HepG2 (cell line): ENCODE measurements at regions not wholly inside any gene's neighbourhood (a gene's known extent, or its start where the extent isn't known, plus 50 kb on each side); places are given as distances from the start of the nearest gene placed in this dataset.
A peak's percentile ranks its signal among the peaks of the same experiment; 100 is the strongest.

Experiments used
- ATAC-seq: fragments of 200-7000 bp; cut with Tn5 transposase; 3 replicates; pipeline ENCODE4 v1.9.1; 2020; ENCODE audit warnings: mild to moderate bottlenecking, moderate library complexity
- BruUV-seq: library from RNA; stranded (reverse); fragments of 400-500 nt; replicated peaks from 2 replicates; lab custom pipeline; 2021; lab: Mats Ljungman, UMichigan
- CTCF ChIA-PET: fragments of 300-600 bp; formaldehyde crosslinking; extraction: SDS; loops from one replicate; lab custom pipeline; 2021; ENCODE audit warnings: low total read pairs, inconsistent platforms, low intra/inter-chr PET ratio; lab: Yijun Ruan, JAX
- POLR2A ChIA-PET: fragments of 350-600 bp; sonication (Branson Sonifier 250); formaldehyde crosslinking; loops from one replicate; lab custom pipeline; 2020; ENCODE audit warnings: antibody characterized with exemption, inconsistent platforms; lab: Yijun Ruan, JAX
- DNase-seq: peaks from one replicate; pipeline ENCODE4 v3.0.0-alpha.2; 2015; ENCODE audit warnings: low spot score
- FAIRE-seq: peaks from 3 replicates; lab custom pipeline; 2011; peaks lifted over from hg19 to GRCh38; lab: Jason Lieb, UNC
- H2AFZ ChIP-seq: one replicate; pipeline ENCODE4 v1.6.1; 2011; ENCODE audit warnings: low read length, inconsistent platforms
- H3K27ac ChIP-seq: fragments of 300-600 bp; 3 replicates; pipeline ENCODE4 v1.8.0; 2011; ENCODE audit warnings: mixed run types, mild to moderate bottlenecking, mixed read lengths, low read length, inconsistent platforms; ENCODE audit not compliant: insufficient read depth; ENCODE audit errors: extremely low read length
- H3K27me3 ChIP-seq, 2 experiments: fragments of 200-600 bp in 1 of 2; 2 replicates in 1 of 2; 3 replicates in 1 of 2; pipeline versions ENCODE4 v1.6.0 to v1.8.0; 2011; ENCODE audit warnings: low read length in 2 of 2, mild to moderate bottlenecking in 2 of 2, moderate library complexity in 2 of 2, inconsistent platforms in 1 of 2; ENCODE audit not compliant: insufficient read depth in 2 of 2, control insufficient read depth in 1 of 2
- H3K36me3 ChIP-seq, 2 experiments: fragments of 200-600 bp in 1 of 2; replicated peaks in 1 of 2; 2 replicates in 1 of 2; 3 replicates in 1 of 2; pipeline versions ENCODE4 v1.5.1 to v1.8.0; 2011; ENCODE audit warnings: low read length in 2 of 2, inconsistent platforms in 1 of 2; ENCODE audit not compliant: insufficient read depth in 2 of 2, control insufficient read depth in 1 of 2
- H3K4me1 ChIP-seq: 2 replicates; pipeline ENCODE4 v1.5.1; 2012; ENCODE audit warnings: low read length, inconsistent platforms; ENCODE audit not compliant: insufficient read depth
- H3K4me2 ChIP-seq: 2 replicates; pipeline ENCODE4 v1.6.0; 2011; ENCODE audit warnings: low read depth, low read length, inconsistent platforms
- H3K4me3 ChIP-seq, 3 experiments: fragments of 200-600 bp in 1 of 3; sonication (generic), shearing (Covaris generic) in 1 of 3; replicated peaks in 1 of 3; 2 replicates each; pipeline ENCODE4 v1.5.1; 2011 to 2016; ENCODE audit warnings: low read length in 3 of 3, inconsistent platforms in 2 of 3, low read depth in 2 of 3, mild to moderate bottlenecking in 2 of 3, control low read depth in 1 of 3, mixed read lengths in 1 of 3; ENCODE audit not compliant: insufficient read depth in 1 of 3
- H3K79me2 ChIP-seq: one replicate; pipeline ENCODE4 v1.6.1; 2011; ENCODE audit warnings: low read length, inconsistent platforms; ENCODE audit not compliant: insufficient read depth
- H3K9ac ChIP-seq: 2 replicates; pipeline ENCODE4 v1.6.0; 2011; ENCODE audit warnings: mild to moderate bottlenecking, low read depth, low read length, inconsistent platforms; ENCODE audit not compliant: insufficient read depth
- H3K9me3 ChIP-seq: 2 replicates; pipeline ENCODE4 v1.5.1; 2012; ENCODE audit warnings: mild to moderate bottlenecking, low read length
- H4K20me1 ChIP-seq: 2 replicates; pipeline ENCODE4 v1.6.0; 2011; ENCODE audit warnings: inconsistent platforms, mild to moderate bottlenecking, low read length, moderate library complexity; ENCODE audit not compliant: insufficient read depth
- AGO2 ChIP-seq: fragments of 200-400 bp; formaldehyde crosslinking; optimal IDR thresholded peaks from 2 replicates; pipeline ENCODE3; 2017; ENCODE audit warnings: mild to moderate bottlenecking, low read depth, low read length, moderate library complexity
- CREB1 ChIP-seq, 2 experiments: fragments of 450-650 bp in 1 of 2; IDR thresholded peaks; 2 replicates each; pipeline ENCODE4 v1.6.1; 2016 to 2017; ENCODE audit warnings: control low read depth in 1 of 2, mild to moderate bottlenecking in 1 of 2, missing compliant biosample characterization in 1 of 2, missing genetic modification characterization in 1 of 2
- MBD4 ChIP-seq: IDR thresholded peaks from 2 replicates; pipeline ENCODE4 v1.6.1; 2012; ENCODE audit warnings: low read length, inconsistent platforms, borderline replicate concordance
- MTA1 ChIP-seq: sonication (generic); formaldehyde crosslinking; IDR thresholded peaks from 2 replicates; pipeline ENCODE4 v1.4.0; 2020; ENCODE audit warnings: missing genetic modification reagents, mild to moderate bottlenecking, borderline replicate concordance
- PRPF4 ChIP-seq: fragments of 200-400 bp; formaldehyde crosslinking; IDR thresholded peaks from 2 replicates; pipeline ENCODE4 v1.6.1; 2016; ENCODE audit warnings: low read length, low read depth; ENCODE audit not compliant: poor library complexity, severe bottlenecking
- TOE1 ChIP-seq: sonication (generic); formaldehyde crosslinking; IDR thresholded peaks from 2 replicates; pipeline ENCODE4 v1.4.0; 2020; ENCODE audit warnings: mild to moderate bottlenecking, missing genetic modification reagents
- ZNF235 ChIP-seq: sonication (generic); formaldehyde crosslinking; IDR thresholded peaks from 2 replicates; pipeline ENCODE4 v1.8.1; 2023; ENCODE audit warnings: mild to moderate bottlenecking, missing genetic modification reagents, borderline replicate concordance
- ZNF558 ChIP-seq: sonication (generic); formaldehyde crosslinking; IDR thresholded peaks from 2 replicates; pipeline ENCODE4 v1.9.0; 2022; ENCODE audit warnings: mild to moderate bottlenecking, missing genetic modification reagents, borderline replicate concordance
- ZNF597 ChIP-seq: sonication (generic); formaldehyde crosslinking; IDR thresholded peaks from 2 replicates; pipeline ENCODE4 v1.5.0; 2020; ENCODE audit warnings: missing genetic modification reagents
- WGBS: methylation state at CpG from one replicate; pipeline ENCODE4 v1.1.6; 2017; ENCODE audit warnings: low lambda C conversion rate; 5-methylcytosine and 5-hydroxymethylcytosine counted together
- in situ Hi-C: cut with HindIII; loops from 2 replicates; pipeline ENCODE4 v1.10.0; 2017; ENCODE audit warnings: low pct_unique_long_range_greater_than_20kb; ENCODE audit not compliant: extremely low pct_ligation_motif_present
- intact Hi-C: fragments of 100-400 bp; cut with micrococcal nuclease; formaldehyde crosslinking; loops from one replicate; pipeline ENCODE4 v1.10.0; 2022; ENCODE audit not compliant: unreplicated experiment
- TF ChIP-seq, protein P1 (sequence below): sonication (generic); formaldehyde crosslinking; IDR thresholded peaks from 2 replicates; pipeline ENCODE4 v1.5.1; 2020; ENCODE audit warnings: missing genetic modification reagents, mild to moderate bottlenecking, borderline replicate concordance

- no peaks in the 10 kb centered on the region for H3K9me3 ChIP-seq
- POLR2A ChIA-PET: no interaction called here
- no peak overlapping the region for H3K9ac ChIP-seq
- in situ Hi-C loops: no loop called here
- H3K79me2 ChIP-seq: no peaks in the 10 kb centered on the region
- H3K36me3 ChIP-seq: no peaks in the 10 kb centered on the region
- H2AFZ ChIP-seq: no peak overlapping the region
- 0% methylated on average over 2 of the region's 2 CpGs for WGBS
- DNase-seq (peak; percentile 5), FAIRE-seq (no peak), ATAC-seq (peak; percentile 60; the same call in 2 of the 3 replicates)
- TF ChIP-seq MTA1 (no peak), ZNF235 (CRISPR knock-in tag) (no peak), PRPF4 (no peak), AGO2 (no peak), ZNF597 (CRISPR knock-in tag) (no peak), ZNF558 (CRISPR knock-in tag) (no peak), CREB1 (IDR thresholded peaks at IDR 0.05) (no peak), CREB1 (CRISPR knock-in tag; IDR thresholded peaks at IDR 0.05) (no peak), TOE1 (no peak), MBD4 (no peak)
- TF ChIP-seq, protein P1, sequence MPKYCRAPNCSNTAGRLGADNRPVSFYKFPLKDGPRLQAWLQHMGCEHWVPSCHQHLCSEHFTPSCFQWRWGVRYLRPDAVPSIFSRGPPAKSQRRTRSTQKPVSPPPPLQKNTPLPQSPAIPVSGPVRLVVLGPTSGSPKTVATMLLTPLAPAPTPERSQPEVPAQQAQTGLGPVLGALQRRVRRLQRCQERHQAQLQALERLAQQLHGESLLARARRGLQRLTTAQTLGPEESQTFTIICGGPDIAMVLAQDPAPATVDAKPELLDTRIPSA: no peak
- CTCF ChIA-PET: no interaction called here
- H3K4me2 ChIP-seq: no peak overlapping the region
- no peaks in the 10 kb centered on the region for H4K20me1 ChIP-seq
- H3K27me3 ChIP-seq: no peaks in the 10 kb centered on the region
- H3K27ac ChIP-seq: no peak overlapping the region
- no TSS peak for BruUV-seq
- no peak overlapping the region for H3K4me3 ChIP-seq
- H3K4me1 ChIP-seq: no peaks in the 10 kb centered on the region
- intact Hi-C loops: no loop called here
Observed at GRCh38 chr13:77437267-77437666, 98.2 kb upstream of the SCEL start.
